Suprapubic skin (tissue), 4 donors: ENCODE measurements at regions not wholly inside any gene's neighbourhood (a gene's known extent, or its start where the extent isn't known, plus 50 kb on each side); places are given as distances from the start of the nearest gene placed in this dataset.

Source experiments
- EP300 ChIP-seq: sonication (generic); formaldehyde crosslinking; IDR thresholded peaks from one replicate; pipeline ENCODE4 v1.6.1; 2017; ENCODE audit warnings: antibody characterized with exemption
- POLR2A ChIP-seq, 2 donors: fragments of 450-650 bp; IDR thresholded peaks; one replicate each; pipeline ENCODE4 v1.6.1; 2017; ENCODE audit warnings: antibody characterized with exemption in 2 of 2, mild to moderate bottlenecking in 2 of 2, moderate library complexity in 2 of 2
- POLR2AphosphoS5 ChIP-seq, 3 donors: sonication (generic); formaldehyde crosslinking; IDR thresholded peaks; one replicate each; pipeline ENCODE4 v1.6.1; 2017; ENCODE audit warnings: antibody characterized with exemption in 3 of 3
- TF ChIP-seq, protein P1 (sequence below), 2 donors: fragments of 200-600 bp in 1 of 2; fragments of 450-650 bp in 1 of 2; sonication (generic) in 1 of 2; IDR thresholded peaks; one replicate each; pipeline ENCODE4 v1.5.1; 2016 to 2019; ENCODE audit warnings: antibody characterized with exemption in 2 of 2, mild to moderate bottlenecking in 1 of 2, moderate library complexity in 1 of 2

DNA sequence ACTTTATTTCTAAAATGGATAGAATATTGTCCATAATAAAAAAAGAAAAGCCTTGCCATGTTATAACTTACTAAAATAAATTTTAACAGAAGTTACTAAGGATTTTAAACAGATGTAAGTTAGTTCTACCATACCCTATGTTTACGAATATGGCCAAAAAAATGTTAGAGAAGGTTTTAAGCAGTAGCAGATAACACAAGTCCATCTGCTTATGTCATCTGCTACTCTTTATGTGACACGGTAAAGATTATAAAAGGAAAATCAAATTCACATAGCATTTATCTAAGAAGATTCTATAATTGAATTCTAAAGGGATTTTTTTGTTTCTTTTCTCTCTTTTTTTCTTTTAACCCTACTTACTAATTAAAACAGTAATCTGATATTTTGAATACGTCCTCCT, 114.2 kb upstream of the MIR17HG start:
- TF ChIP-seq, protein P1, sequence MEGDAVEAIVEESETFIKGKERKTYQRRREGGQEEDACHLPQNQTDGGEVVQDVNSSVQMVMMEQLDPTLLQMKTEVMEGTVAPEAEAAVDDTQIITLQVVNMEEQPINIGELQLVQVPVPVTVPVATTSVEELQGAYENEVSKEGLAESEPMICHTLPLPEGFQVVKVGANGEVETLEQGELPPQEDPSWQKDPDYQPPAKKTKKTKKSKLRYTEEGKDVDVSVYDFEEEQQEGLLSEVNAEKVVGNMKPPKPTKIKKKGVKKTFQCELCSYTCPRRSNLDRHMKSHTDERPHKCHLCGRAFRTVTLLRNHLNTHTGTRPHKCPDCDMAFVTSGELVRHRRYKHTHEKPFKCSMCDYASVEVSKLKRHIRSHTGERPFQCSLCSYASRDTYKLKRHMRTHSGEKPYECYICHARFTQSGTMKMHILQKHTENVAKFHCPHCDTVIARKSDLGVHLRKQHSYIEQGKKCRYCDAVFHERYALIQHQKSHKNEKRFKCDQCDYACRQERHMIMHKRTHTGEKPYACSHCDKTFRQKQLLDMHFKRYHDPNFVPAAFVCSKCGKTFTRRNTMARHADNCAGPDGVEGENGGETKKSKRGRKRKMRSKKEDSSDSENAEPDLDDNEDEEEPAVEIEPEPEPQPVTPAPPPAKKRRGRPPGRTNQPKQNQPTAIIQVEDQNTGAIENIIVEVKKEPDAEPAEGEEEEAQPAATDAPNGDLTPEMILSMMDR (IDR thresholded peaks at IDR 0.05), result no peak
- TF ChIP-seq POLR2A (IDR thresholded peaks at IDR 0.05) (no peak), EP300 (no peak), POLR2AphosphoS5 (IDR thresholded peaks at IDR 0.05) (no peak)
